PC-9 (cell line): ENCODE measurements at regions not wholly inside any gene's neighbourhood (a gene's known extent, or its start where the extent isn't known, plus 50 kb on each side); places are given as distances from the start of the nearest gene placed in this dataset.
"Not testable (repeated sequence)": the region's sequence is repeated elsewhere in the genome, so short reads cannot be mapped to it uniquely, and the experiment has no call there.

ENCODE experiments used
- CTCF ChIP-seq: fragments of 200-600 bp; sonication (generic); conservative IDR thresholded peaks from 2 replicates; pipeline ENCODE4 v1.6.1; 2017; ENCODE audit warnings: mixed run types, antibody characterized with exemption, mild to moderate bottlenecking, moderate library complexity
- EZH2 ChIP-seq: fragments of 200-600 bp; sonication (generic); IDR thresholded peaks from 2 replicates; pipeline ENCODE4 v1.8.0; 2017; ENCODE audit warnings: antibody characterized with exemption, low read depth

- not testable (repeated sequence) for TF ChIP-seq CTCF, EZH2
Observed at GRCh38 chr13:43968943-43969690, 89.4 kb downstream of the LACC1 start.
